GM19455 (cell line): ENCODE measurements at regions not wholly inside any gene's neighbourhood (a gene's known extent, or its start where the extent isn't known, plus 50 kb on each side); places are given as distances from the start of the nearest gene placed in this dataset.
A peak's percentile ranks its signal among the peaks of the same experiment; 100 is the strongest.

Experiments used
- ATAC-seq: cut with Tn5 transposase; IDR thresholded peaks from one replicate; pipeline ENCODE4 v1.9.1; 2021; ENCODE audit not compliant: unreplicated experiment

- peak; percentile 75 for ATAC-seq
These were observed 286.0 kb upstream of the TUSC1 start for GRCh38 chr9:25964239-25964638.

DNA sequence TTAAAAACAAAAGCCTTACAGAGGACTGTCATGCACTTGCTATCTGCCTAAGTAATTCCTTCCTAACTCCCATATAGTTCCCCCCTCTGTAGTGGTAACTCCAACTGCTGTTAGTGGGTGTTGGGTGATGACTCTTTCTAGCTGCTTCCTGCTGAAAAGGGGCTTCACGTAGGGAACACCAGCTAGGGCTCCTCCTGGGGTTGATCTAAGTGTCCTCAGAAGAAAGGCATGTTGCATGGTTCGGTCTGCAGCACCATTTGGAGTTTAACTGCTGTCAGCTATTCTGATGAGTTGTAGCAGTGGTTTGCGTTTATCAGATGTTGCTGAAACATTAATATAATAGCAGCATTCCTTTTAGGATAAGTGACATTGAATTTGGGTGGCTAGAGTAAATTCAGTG is 281.9 kb upstream of the TUSC1 start:
- ATAC-seq: no peak

DNA sequence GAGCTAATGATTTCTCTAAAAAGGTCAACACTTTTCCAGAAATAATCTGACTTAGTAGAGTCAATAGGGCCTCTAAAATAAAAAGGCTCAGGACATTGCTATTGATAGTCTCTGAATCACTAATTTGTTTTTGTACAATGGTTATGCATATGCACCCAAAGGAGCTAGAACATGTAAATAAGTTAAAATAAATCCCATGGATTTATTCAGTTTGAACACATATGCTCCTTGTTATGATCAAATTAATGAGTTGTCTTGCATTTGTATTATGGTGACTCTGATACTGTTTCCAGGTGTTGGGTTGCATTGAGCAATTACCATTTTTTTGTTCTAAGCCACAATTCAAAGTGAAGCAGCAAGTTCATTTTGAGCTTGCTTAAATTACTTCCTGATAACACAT is 276.0 kb upstream of the TUSC1 start:
- ATAC-seq: no peak

- no peak for ATAC-seq
These were observed 269.9 kb upstream of the TUSC1 start for GRCh38 chr9:25948182-25948581.

DNA sequence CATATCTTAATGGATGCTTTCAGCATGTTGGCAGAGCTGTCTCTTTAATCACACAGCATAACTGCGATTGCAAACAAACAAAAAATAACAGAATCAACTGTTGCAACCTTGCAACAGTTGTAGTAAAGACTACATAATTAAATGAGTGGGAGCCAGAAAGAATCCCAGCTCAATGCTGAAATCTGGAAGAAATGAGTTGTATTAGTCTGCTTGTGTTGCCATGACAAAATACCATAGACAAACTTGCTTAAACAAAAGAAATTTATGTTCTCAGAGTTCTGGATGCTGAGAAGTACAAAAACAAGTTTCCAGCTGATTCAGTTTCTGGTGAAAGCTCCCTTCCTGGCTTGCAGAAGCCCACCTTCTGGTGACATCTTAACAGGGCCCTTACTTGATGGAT is 260.9 kb upstream of the TUSC1 start:
- ATAC-seq: no peak

GRCh38 chr9:25936031-25936430 is 257.8 kb upstream of the TUSC1 start:
- ATAC-seq: no peak

GRCh38 chr9:25935188-25935587 is 256.9 kb upstream of the TUSC1 start:
- no peak for ATAC-seq

GRCh38 chr9:25918761-25919160 is 240.5 kb upstream of the TUSC1 start:
- no peak for ATAC-seq

DNA sequence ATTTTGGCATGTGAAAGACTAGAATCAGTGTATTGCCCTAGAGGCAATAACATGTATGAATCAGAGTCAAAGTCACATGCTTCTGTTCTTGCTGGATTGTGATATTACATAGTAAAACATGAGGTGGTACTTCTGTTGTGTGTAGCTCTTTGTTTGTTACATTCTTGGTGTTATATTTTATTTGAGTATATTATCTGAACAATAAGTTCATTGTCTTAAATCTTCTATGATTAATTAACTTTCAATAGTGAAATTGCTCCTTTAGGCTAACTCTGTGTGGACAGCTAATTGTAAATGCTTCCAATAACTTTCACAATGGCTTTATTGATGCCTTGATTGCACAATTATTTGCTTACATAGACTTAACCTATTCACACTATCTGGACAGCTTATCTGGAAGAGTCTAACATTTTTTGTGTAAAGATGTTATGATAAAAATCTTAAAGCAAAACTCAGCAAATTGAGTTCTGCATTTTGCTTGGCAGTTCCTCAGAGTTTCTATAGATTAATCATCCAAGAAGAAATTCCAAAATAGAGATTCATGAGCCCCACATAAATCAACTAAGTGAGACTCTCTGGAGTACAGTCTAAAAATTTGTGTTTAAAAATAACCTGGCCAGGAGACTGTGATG is 239.6 kb upstream of the TUSC1 start:
- ATAC-seq: no peak

GRCh38 chr9:25913806-25914205 is 235.6 kb upstream of the TUSC1 start:
- ATAC-seq: no peak

GRCh38 chr9:25904701-25905100 is 226.5 kb upstream of the TUSC1 start:
- no peak for ATAC-seq

- ATAC-seq: no peak
These were observed 213.3 kb upstream of the TUSC1 start for GRCh38 chr9:25891527-25891926.

DNA sequence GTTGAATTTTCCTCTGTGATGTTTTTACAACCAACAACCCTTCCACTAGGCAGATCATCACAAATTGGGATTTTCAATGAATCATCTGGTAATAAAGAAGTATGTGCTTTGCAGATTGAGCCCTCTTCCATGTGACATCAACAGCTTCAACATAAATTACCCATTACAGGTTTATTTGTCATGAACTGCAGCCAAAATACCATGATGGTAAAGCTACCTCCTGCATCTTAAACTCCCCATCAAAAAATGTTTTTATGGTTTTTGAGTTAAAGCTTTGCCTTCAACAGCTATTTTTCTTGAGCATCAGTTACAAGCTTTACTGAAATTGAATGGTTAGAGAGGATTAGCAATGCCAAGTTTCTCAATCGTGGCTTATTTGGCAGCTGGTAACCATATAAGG is 211.4 kb upstream of the TUSC1 start:
- ATAC-seq: no peak

- ATAC-seq: no peak
These were observed 198.0 kb upstream of the TUSC1 start for GRCh38 chr9:25876248-25876647.

- no peak for ATAC-seq
These were observed 186.3 kb upstream of the TUSC1 start for GRCh38 chr9:25864509-25864908.

DNA sequence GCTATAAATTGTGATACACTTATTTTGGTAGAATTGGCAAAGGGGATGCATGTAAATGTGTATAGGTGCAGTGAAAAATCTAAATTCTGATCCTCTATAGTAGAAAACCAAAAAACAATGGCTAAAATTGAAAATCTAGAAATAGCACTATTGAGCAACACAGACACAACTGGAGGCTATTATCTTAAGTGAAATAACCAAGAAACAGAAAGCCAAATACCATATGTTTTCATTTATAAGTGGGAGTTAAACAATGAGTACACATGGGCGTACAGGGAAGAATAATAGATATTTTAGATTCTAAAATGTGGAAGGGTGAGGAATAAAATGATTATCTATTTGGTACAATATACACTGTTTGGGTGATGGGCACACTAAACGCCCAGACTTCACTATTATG is 183.2 kb upstream of the TUSC1 start:
- ATAC-seq: no peak

DNA sequence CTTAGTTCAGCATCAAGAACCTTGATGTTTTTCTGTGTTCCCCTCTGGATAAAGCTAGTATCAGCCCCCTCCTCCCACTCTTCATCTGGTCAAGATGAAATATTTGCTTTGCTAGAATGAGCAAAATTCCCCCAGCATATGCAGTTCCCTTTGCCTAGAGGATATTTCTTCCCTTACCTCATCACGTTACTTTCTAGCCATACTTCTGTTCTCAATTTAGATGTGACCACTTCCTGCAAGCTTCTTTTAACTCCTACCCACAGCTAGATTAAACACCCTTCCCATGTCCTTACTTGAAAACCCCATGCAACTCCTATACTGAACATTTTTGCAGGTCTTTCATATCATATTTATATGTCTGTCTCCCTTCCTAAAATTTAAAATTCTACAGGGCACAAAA is 178.9 kb upstream of the TUSC1 start:
- no peak for ATAC-seq

GRCh38 chr9:25850803-25851202 is 172.6 kb upstream of the TUSC1 start:
- no peak for ATAC-seq

DNA sequence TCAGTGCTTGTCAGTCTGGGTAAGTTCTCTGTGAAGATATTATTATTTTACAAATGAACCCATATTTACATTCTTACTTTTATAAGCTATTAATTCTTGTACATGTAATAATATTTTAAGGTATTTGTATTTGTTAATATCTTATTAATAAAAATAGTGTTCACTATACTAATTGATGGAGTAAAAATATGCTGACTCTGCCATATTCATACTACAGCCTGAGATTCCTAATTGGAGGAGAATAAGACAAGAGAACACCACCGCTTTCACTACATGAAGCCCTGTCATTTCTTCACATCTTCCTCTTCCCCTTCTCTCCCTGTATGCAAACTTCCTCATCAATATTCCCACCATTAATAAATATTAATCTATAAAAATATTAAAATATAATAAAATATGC is 167.6 kb upstream of the TUSC1 start:
- ATAC-seq: no peak

GRCh38 chr9:25830381-25830780 is 152.1 kb upstream of the TUSC1 start:
- no peak for ATAC-seq

DNA sequence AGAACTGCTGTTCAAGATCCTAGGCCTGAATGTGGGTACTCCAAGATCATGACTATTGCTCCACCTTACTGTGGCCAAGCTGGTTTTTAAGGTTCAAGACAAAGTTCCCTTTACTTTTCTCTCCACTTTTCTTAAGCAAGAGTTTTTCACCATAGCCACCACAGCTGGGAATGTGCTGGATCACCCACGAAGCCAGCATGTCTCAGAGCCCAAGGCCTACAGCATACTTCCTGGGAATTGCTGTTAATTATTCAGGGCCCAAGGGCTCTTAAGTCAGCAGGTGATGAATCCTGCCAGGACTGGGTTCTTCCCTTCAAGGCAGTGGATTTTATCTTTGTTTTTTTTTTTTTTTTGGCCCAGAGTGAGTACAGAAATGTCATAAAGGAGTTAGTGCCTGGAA is 149.4 kb upstream of the TUSC1 start:
- no peak for ATAC-seq

DNA sequence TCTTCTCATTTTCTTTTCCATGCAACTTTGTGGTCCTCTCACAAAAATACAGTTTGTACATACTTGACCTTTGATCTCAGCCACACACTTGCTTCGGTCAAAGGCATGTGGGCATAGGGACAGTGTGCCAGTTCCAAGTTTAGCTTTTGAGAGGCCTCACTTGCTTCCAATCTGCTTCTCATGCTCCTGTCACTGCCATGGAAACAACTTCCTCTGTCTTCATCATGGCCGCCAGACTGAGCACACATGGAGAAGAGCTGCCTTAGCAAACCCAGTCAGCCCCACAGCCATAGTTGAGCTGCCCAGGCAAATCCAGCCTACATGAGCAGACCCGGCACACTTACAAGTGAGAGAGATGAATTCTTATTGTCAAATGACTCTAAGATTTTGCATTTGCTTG is 138.2 kb upstream of the TUSC1 start:
- no peak for ATAC-seq

DNA sequence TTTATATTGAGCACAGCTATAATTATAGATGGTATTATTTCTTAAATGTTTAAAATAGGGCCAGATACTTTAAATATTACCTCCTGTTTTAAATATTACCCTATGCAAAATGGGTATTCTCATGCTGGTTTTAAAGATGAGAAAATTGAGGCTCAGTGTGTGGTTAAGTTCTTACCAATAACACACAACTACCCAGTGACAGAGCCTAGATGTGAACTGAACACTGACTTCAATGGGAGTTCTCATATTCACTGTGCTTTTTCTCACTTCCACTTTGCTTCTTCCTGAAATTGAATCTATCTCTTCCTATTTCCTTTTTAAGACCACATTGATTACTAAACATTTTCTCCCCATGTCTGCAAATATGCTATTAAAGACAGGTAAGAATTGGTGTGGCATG is 135.8 kb upstream of the TUSC1 start:
- no peak for ATAC-seq

DNA sequence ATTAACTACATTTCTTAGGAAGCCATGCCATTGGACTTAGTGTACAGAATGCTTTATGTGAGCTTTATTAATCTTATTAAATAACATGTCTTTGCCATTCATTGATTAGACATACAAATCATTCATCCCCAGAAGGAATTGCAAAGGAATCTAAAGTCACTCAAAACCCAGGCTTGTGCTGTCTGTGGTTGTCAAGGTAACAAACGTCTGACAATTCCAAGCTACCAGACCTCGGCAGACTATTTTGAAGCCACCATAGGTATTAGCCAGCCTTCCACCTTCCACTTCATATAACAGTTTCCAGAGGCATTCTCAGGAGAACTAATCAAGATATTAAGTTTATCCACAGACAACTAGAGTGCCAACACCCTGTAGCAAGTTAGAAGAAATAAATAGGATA is 135.2 kb upstream of the TUSC1 start:
- ATAC-seq: no peak
